ENCODE measurements at regions not wholly inside any gene's neighbourhood (a gene's known extent, or its start where the extent isn't known, plus 50 kb on each side); places are given as distances from the start of the nearest gene placed in this dataset.

DNA sequence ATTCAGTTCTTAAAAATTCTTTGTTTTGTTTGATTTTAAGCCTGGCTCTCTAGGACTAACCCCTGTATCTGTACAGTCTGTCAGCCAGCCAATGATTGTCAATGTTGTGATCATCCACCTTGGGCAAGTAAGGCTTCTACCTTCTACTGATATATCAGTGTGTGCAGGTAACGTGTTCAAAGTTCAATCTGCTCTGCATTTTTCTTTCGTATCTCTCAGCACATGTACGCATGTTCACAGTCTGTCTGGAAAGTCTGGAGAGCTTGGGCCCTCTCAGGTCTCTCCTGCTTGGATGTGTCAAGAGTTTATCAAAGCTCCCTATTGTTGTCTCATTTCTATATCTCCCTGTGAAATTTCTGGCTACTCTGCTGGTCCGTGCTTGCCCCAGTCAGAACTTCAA lies 138.6 kb upstream of the VRK1 start:
- H3K4me3 ChIP-seq (ENCODE audit: low read depth, low read length), result no peak overlapping the region
- TF ChIP-seq, protein P1, sequence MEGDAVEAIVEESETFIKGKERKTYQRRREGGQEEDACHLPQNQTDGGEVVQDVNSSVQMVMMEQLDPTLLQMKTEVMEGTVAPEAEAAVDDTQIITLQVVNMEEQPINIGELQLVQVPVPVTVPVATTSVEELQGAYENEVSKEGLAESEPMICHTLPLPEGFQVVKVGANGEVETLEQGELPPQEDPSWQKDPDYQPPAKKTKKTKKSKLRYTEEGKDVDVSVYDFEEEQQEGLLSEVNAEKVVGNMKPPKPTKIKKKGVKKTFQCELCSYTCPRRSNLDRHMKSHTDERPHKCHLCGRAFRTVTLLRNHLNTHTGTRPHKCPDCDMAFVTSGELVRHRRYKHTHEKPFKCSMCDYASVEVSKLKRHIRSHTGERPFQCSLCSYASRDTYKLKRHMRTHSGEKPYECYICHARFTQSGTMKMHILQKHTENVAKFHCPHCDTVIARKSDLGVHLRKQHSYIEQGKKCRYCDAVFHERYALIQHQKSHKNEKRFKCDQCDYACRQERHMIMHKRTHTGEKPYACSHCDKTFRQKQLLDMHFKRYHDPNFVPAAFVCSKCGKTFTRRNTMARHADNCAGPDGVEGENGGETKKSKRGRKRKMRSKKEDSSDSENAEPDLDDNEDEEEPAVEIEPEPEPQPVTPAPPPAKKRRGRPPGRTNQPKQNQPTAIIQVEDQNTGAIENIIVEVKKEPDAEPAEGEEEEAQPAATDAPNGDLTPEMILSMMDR (IDR thresholded peaks at IDR 0.05; ENCODE audit: low read depth, low read length, missing control alignments), result no peak
- no peak for DNase-seq (ENCODE audit: low read depth)

DNA sequence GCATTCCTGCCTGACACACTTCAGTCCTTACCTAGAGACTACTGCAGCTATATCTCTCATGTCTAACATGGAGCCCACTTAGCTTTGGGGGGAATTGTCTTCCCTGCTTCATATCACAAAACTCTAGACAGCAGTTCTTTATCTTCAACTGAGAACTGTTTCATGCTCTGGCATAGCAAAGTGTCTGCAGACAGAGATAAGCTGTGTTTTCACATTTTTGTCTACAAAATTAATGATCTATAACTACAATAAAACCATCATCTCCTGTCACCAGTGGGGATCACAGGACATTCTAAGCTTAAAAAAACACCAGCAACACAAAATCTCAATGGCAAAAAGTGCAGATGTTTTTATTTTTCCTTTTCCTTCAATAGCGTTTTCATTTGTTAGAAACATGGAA lies 137.1 kb upstream of the VRK1 start:
- TF ChIP-seq, protein P1 (IDR thresholded peaks at IDR 0.05; ENCODE audit: low read depth, low read length, missing control alignments), result no peak
- H3K4me3 ChIP-seq (ENCODE audit: low read depth, low read length), result no peak overlapping the region
- no peak for DNase-seq (ENCODE audit: low read depth)

DNA sequence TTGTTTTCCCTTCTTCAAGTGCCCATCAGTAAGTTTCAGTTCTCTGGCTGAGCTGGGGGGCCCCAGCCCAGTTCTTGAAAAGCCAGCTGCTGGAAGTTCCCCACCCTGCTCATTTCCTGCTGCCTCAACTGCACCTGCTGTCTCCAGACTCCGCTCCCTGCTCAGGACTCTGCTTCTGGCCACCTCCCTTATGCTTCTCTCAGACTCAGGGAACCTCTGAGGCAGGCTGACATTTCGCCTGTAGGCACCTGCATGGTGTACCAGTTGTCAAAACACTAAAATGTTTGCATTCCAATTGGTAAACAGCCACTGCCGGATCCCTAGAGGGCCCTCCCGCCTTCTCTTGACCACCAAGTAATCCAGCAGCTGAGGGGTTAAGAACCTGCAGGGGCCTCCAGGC lies 136.5 kb upstream of the VRK1 start:
- TF ChIP-seq, protein P1 (IDR thresholded peaks at IDR 0.05; ENCODE audit: low read depth, low read length, missing control alignments), result no peak
- no peak for DNase-seq (ENCODE audit: low read depth)
- H3K4me3 ChIP-seq (ENCODE audit: low read depth, low read length), result no peak overlapping the region

DNA sequence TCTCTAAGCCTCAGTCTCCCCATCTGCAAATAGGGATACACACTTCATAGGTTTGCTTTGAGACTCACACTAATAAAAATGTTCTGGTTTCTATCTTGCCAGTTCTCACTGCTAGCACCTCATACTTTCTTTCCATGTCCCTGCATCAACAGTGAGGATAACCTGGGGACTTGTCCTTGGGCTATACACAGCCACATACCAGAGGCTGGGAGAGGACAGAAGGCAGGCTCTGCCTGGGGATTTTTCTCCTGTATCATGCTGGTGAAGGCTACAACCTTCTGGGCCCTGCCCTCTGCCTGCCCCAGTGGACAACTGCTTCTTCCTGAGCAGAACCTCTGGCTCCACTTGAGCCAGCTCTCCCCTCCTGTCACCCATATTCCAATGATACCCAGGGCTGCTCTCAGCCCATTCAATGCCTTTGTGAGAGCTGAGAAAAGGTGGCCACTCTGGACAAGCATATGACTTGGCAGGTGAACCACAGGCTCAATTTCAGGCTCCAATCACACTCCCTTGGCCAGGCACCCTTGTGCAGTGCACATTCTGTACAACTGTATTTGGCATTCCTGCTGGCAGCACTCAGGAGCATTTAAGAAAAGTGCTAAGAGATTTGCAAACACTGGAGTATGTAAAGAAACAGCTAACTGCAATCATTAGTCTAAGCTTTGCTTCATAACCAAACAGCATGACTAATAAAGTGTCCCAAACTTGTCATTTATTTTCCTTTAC lies 135.8 kb upstream of the VRK1 start:
- H3K4me3 ChIP-seq (ENCODE audit: low read depth, low read length), result no peak overlapping the region
- TF ChIP-seq, protein P1 (IDR thresholded peaks at IDR 0.05; ENCODE audit: low read depth, low read length, missing control alignments), result no peak
- DNase-seq (ENCODE audit: low read depth), result no peak

DNA sequence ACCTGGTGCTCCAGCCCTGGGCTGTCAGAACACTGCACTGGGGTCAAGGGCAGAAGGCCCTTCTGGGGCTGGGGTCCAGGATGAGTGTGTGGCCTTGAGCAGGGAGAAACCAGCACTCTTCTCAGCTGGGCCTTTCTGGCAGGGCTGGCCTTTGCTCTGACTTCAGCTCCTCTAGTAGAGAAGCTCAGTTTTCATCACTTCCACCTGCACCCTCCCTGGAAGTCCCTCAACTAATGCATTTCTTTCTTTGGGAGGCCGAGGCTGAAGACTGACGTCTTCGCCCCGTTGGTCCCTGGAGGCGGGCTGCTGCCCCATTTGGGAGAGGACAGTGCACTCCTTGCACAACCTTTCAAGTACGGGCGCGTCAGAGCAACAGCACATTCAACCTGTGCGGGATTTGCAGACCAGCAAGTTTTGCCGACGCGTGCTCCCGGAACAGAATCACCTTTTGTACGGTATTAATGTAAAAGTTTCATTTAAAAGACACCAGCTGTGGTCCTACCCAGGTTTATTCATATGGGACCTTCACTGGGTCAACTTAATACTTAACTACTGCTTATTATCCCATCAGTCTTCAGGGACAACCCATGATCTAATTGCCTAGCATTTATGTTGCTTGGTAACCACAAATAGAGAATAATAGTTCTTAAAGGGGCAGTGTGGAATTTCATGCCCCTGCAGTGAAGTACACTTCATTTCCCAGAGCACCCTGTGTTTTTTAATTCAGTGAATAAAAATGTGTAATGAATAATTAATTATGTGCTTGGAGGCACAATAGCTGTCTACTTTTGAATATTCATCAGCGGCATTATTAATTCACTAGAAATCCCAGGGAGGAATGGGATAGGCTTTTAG lies 134.8 kb upstream of the VRK1 start:
- DNase-seq (ENCODE audit: low read depth), result no peak
- TF ChIP-seq, protein P1 (IDR thresholded peaks at IDR 0.05; ENCODE audit: low read depth, low read length, missing control alignments), result no peak
- no peak overlapping the region for H3K4me3 ChIP-seq (ENCODE audit: low read depth, low read length)

DNA sequence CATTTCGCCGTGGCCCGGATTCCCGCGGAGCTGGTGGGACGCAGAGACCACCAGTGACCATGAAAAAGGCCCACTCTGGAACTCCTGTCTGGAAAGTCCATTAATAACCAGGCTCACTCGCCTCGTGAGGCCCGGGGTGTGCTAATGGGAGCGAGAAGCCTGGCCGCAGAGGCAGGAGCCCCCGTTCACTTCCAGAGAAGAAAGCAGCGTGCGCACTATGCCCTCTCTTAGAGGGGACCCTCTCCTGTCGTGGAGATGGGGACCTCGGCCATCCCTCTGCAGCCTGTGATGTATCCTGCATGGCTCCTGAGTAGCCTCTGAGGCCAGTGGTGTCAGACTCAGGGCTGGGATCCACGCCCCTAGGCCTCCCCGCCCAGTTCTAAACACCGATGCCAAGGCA lies 134.1 kb upstream of the VRK1 start:
- DNase-seq (ENCODE audit: low read depth), result no peak
- TF ChIP-seq, protein P1 (IDR thresholded peaks at IDR 0.05; ENCODE audit: low read depth, low read length, missing control alignments), result no peak
- H3K4me3 ChIP-seq (ENCODE audit: low read depth, low read length), result no peak overlapping the region
